GM23338 (cell line): ENCODE measurements at regions not wholly inside any gene's neighbourhood (a gene's known extent, or its start where the extent isn't known, plus 50 kb on each side); places are given as distances from the start of the nearest gene placed in this dataset.
A peak's percentile ranks its signal among the peaks of the same experiment; 100 is the strongest.

ENCODE experiments used
- ATAC-seq: fragments of 200-7000 bp; cut with Tn5 transposase; 3 replicates; pipeline ENCODE4 v1.9.1; 2020
- DNase-seq: peaks from one replicate; pipeline ENCODE4 v3.0.0-alpha.2; 2015; ENCODE audit warnings: low spot score
- H2AFZ ChIP-seq: fragments of 200-600 bp; sonication (generic); 2 replicates; pipeline ENCODE4 v1.8.0; 2016; ENCODE audit warnings: antibody characterized with exemption, mild to moderate bottlenecking, moderate library complexity
- H3F3A ChIP-seq: fragments of 200-600 bp; sonication (generic); replicated peaks from 2 replicates; pipeline ENCODE4 v1.8.0; 2017; ENCODE audit warnings: antibody characterized with exemption, mixed run types, low read depth
- H3K27ac ChIP-seq: fragments of 200-600 bp; sonication (generic); 2 replicates; pipeline ENCODE4 v1.6.1; 2016; ENCODE audit warnings: low read depth
- H3K27me3 ChIP-seq: fragments of 200-600 bp; sonication (generic); 2 replicates; pipeline ENCODE4 v1.8.0; 2016; ENCODE audit warnings: mild to moderate bottlenecking, mixed run types, moderate library complexity; ENCODE audit not compliant: insufficient read depth
- H3K36me3 ChIP-seq: fragments of 200-600 bp; sonication (generic); 2 replicates; pipeline ENCODE4 v1.8.0; 2016; ENCODE audit warnings: mild to moderate bottlenecking; ENCODE audit not compliant: insufficient read depth
- H3K4me1 ChIP-seq: fragments of 200-600 bp; sonication (generic); 2 replicates; pipeline ENCODE4 v1.8.0; 2016; ENCODE audit warnings: mild to moderate bottlenecking, moderate library complexity; ENCODE audit not compliant: insufficient read depth
- H3K4me2 ChIP-seq: fragments of 200-600 bp; sonication (generic); 2 replicates; pipeline ENCODE4 v1.7.1; 2017; ENCODE audit warnings: mixed run types
- H3K4me3 ChIP-seq: fragments of 200-600 bp; sonication (generic); 2 replicates; pipeline ENCODE4 v1.6.1; 2016; ENCODE audit warnings: mixed run types
- H3K79me2 ChIP-seq: fragments of 200-600 bp; sonication (generic); replicated peaks from 2 replicates; pipeline ENCODE4 v1.8.0; 2017; ENCODE audit warnings: mild to moderate bottlenecking; ENCODE audit not compliant: insufficient read depth
- H3K9me2 ChIP-seq: fragments of 200-600 bp; sonication (generic); 2 replicates; pipeline ENCODE4 v1.8.0; 2017; ENCODE audit not compliant: insufficient read depth
- H4K20me1 ChIP-seq: fragments of 200-600 bp; sonication (generic); replicated peaks from 2 replicates; pipeline ENCODE4 v1.8.0; 2017; ENCODE audit warnings: mild to moderate bottlenecking; ENCODE audit not compliant: insufficient read depth
- H3K27ac Mint-ChIP-seq: 2 replicates; pipeline ENCODE4 v1.8.0; 2020; ENCODE audit warnings: inconsistent platforms, mild to moderate bottlenecking, moderate library complexity, mixed read lengths
- H3K27me3 Mint-ChIP-seq: 3 replicates; pipeline ENCODE4 v1.8.0; 2022; ENCODE audit warnings: low read depth, mild to moderate bottlenecking, moderate library complexity, mixed read lengths, inconsistent platforms; ENCODE audit not compliant: insufficient read depth, poor library complexity
- H3K36me3 Mint-ChIP-seq: 3 replicates; pipeline ENCODE4 v1.8.0; 2021; ENCODE audit warnings: low read depth, mild to moderate bottlenecking, inconsistent platforms, moderate library complexity, mixed read lengths
- H3K4me1 Mint-ChIP-seq: 3 replicates; pipeline ENCODE4 v1.8.0; 2020; ENCODE audit warnings: mild to moderate bottlenecking, inconsistent platforms, mixed read lengths
- H3K4me3 Mint-ChIP-seq: 3 replicates; pipeline ENCODE4 v1.8.0; 2021; ENCODE audit warnings: moderate library complexity, mild to moderate bottlenecking, inconsistent platforms, mixed read lengths
- H3K9me3 Mint-ChIP-seq: 3 replicates; pipeline ENCODE4 v1.8.0; 2020; ENCODE audit warnings: moderate library complexity, mild to moderate bottlenecking, inconsistent platforms, mixed read lengths
- EZH2 ChIP-seq: fragments of 200-600 bp; sonication (generic); IDR thresholded peaks from one replicate; pipeline ENCODE4 v1.8.0; 2017; ENCODE audit warnings: antibody characterized with exemption, mild to moderate bottlenecking, low read depth; ENCODE audit not compliant: unreplicated experiment
- NANOG ChIP-seq: IDR thresholded peaks from 2 replicates; pipeline ENCODE4 v1.6.1; 2016; ENCODE audit warnings: antibody characterized with exemption, borderline replicate concordance
- STAT1 ChIP-seq: IDR thresholded peaks from one replicate; pipeline ENCODE4 v1.6.1; 2016; ENCODE audit warnings: antibody characterized with exemption; ENCODE audit not compliant: unreplicated experiment
- ZNF331 ChIP-seq: fragments of 250-450 bp; sonication (Bioruptor Pico); IDR thresholded peaks from 2 replicates; pipeline ENCODE4 v1.5.0; 2020; ENCODE audit warnings: low read depth, mild to moderate bottlenecking, moderate library complexity
- TF ChIP-seq, protein P1 (sequence below): IDR thresholded peaks from one replicate; pipeline ENCODE4 v1.6.1; 2018; ENCODE audit warnings: antibody characterized with exemption; ENCODE audit not compliant: unreplicated experiment
- TF ChIP-seq, protein P2 (sequence below), 2 experiments: fragments of 200-600 bp in 1 of 2; sonication (generic) in 1 of 2; conservative IDR thresholded peaks; 2 replicates each; pipeline versions ENCODE4 v1.5.1 to v1.6.1; 2016 to 2017; ENCODE audit warnings: antibody characterized with exemption in 2 of 2, low read depth in 2 of 2, mild to moderate bottlenecking in 2 of 2, moderate library complexity in 1 of 2
- TF ChIP-seq, protein P3 (sequence below): IDR thresholded peaks from 2 replicates; pipeline ENCODE4 v1.6.1; 2016; ENCODE audit warnings: antibody characterized with exemption

GRCh38 chr10:44807451-44807850 is 103.7 kb upstream of the TMEM72 start (continued):
- TF ChIP-seq, protein P1, sequence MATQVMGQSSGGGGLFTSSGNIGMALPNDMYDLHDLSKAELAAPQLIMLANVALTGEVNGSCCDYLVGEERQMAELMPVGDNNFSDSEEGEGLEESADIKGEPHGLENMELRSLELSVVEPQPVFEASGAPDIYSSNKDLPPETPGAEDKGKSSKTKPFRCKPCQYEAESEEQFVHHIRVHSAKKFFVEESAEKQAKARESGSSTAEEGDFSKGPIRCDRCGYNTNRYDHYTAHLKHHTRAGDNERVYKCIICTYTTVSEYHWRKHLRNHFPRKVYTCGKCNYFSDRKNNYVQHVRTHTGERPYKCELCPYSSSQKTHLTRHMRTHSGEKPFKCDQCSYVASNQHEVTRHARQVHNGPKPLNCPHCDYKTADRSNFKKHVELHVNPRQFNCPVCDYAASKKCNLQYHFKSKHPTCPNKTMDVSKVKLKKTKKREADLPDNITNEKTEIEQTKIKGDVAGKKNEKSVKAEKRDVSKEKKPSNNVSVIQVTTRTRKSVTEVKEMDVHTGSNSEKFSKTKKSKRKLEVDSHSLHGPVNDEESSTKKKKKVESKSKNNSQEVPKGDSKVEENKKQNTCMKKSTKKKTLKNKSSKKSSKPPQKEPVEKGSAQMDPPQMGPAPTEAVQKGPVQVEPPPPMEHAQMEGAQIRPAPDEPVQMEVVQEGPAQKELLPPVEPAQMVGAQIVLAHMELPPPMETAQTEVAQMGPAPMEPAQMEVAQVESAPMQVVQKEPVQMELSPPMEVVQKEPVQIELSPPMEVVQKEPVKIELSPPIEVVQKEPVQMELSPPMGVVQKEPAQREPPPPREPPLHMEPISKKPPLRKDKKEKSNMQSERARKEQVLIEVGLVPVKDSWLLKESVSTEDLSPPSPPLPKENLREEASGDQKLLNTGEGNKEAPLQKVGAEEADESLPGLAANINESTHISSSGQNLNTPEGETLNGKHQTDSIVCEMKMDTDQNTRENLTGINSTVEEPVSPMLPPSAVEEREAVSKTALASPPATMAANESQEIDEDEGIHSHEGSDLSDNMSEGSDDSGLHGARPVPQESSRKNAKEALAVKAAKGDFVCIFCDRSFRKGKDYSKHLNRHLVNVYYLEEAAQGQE = no peak
- TF ChIP-seq, protein P2, sequence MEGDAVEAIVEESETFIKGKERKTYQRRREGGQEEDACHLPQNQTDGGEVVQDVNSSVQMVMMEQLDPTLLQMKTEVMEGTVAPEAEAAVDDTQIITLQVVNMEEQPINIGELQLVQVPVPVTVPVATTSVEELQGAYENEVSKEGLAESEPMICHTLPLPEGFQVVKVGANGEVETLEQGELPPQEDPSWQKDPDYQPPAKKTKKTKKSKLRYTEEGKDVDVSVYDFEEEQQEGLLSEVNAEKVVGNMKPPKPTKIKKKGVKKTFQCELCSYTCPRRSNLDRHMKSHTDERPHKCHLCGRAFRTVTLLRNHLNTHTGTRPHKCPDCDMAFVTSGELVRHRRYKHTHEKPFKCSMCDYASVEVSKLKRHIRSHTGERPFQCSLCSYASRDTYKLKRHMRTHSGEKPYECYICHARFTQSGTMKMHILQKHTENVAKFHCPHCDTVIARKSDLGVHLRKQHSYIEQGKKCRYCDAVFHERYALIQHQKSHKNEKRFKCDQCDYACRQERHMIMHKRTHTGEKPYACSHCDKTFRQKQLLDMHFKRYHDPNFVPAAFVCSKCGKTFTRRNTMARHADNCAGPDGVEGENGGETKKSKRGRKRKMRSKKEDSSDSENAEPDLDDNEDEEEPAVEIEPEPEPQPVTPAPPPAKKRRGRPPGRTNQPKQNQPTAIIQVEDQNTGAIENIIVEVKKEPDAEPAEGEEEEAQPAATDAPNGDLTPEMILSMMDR (conservative IDR thresholded peaks at IDR 0.05; ENCODE audit: low read depth in 2 of 2) = no peak
- no peak for TF ChIP-seq NANOG
- no peak for TF ChIP-seq EZH2
- TF ChIP-seq ZNF331 (CRISPR knock-in tag) = no peak
- TF ChIP-seq, protein P3, sequence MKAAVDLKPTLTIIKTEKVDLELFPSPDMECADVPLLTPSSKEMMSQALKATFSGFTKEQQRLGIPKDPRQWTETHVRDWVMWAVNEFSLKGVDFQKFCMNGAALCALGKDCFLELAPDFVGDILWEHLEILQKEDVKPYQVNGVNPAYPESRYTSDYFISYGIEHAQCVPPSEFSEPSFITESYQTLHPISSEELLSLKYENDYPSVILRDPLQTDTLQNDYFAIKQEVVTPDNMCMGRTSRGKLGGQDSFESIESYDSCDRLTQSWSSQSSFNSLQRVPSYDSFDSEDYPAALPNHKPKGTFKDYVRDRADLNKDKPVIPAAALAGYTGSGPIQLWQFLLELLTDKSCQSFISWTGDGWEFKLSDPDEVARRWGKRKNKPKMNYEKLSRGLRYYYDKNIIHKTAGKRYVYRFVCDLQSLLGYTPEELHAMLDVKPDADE = no peak

- no peaks in the 10 kb centered on the region for H3K27me3 ChIP-seq
- H3K36me3 Mint-ChIP-seq = peaks cover 14% of the 10 kb centered on the region
- ATAC-seq (peak; percentile 100), DNase-seq (peak; percentile 88)
- H3K4me1 Mint-ChIP-seq = peaks cover 18% of the 10 kb centered on the region
- H3K4me1 ChIP-seq = peaks cover 10% of the 10 kb centered on the region; the same call in 1 of the 2 replicates
- H3K27me3 Mint-ChIP-seq = peaks cover 10% of the 10 kb centered on the region
- H3K9me2 ChIP-seq = peaks cover 14% of the 10 kb centered on the region; the same call in 1 of the 2 replicates
- H3K36me3 ChIP-seq = no peaks in the 10 kb centered on the region
- no peak overlapping the region for H3K27ac Mint-ChIP-seq
- H3K9me3 Mint-ChIP-seq = peaks cover 15% of the 10 kb centered on the region
- no peak overlapping the region for H3K4me3 Mint-ChIP-seq
- H2AFZ ChIP-seq = no peak overlapping the region
- no peaks in the 10 kb centered on the region for H4K20me1 ChIP-seq
- no peak overlapping the region for H3K4me3 ChIP-seq
- no peaks in the 10 kb centered on the region for H3F3A ChIP-seq
- peak overlapping the region; percentile 50 for H3K4me2 ChIP-seq
- no peak overlapping the region for H3K27ac ChIP-seq
- no peaks in the 10 kb centered on the region for H3K79me2 ChIP-seq
- TF ChIP-seq, protein P2 (conservative IDR thresholded peaks at IDR 0.05; ENCODE audit: low read depth in 2 of 2) = peak; percentile 49 to 63
- TF ChIP-seq EZH2 (no peak), ZNF331 (CRISPR knock-in tag) (no peak), STAT1 (no peak)
- TF ChIP-seq, protein P3 = no peak
These were observed 101.5 kb upstream of the TMEM72 start for GRCh38 chr10:44809647-44810046.
